SU-DHL-6 (cell line): ENCODE measurements at regions not wholly inside any gene's neighbourhood (a gene's known extent, or its start where the extent isn't known, plus 50 kb on each side); places are given as distances from the start of the nearest gene placed in this dataset.

Experiments used
- H2AFZ ChIP-seq: fragments of 200-600 bp; sonication (generic); 2 replicates; pipeline ENCODE4 v1.6.1; 2014; ENCODE audit warnings: low read depth, mild to moderate bottlenecking, moderate library complexity, mixed read lengths, antibody characterized with exemption, low read length; ENCODE audit not compliant: severe bottlenecking
- H3F3A ChIP-seq: fragments of 200-600 bp; shearing (Covaris generic); 2 replicates; pipeline ENCODE4 v1.6.0; 2016; ENCODE audit warnings: antibody characterized with exemption, mild to moderate bottlenecking; ENCODE audit not compliant: insufficient read depth
- H3K27ac ChIP-seq: fragments of 200-600 bp; sonication (generic); 2 replicates; pipeline ENCODE4 v1.5.1; 2016; ENCODE audit warnings: low read depth, mild to moderate bottlenecking, low read length, moderate library complexity, mixed read lengths
- H3K27me3 ChIP-seq: fragments of 200-600 bp; sonication (generic), shearing (Covaris generic); 2 replicates; pipeline ENCODE4 v1.6.0; 2014; ENCODE audit warnings: mild to moderate bottlenecking, low read length
- H3K36me3 ChIP-seq: fragments of 200-600 bp; sonication (generic); 2 replicates; pipeline ENCODE4 v1.6.1; 2014; ENCODE audit warnings: mild to moderate bottlenecking, low read length, mixed read lengths
- H3K4me2 ChIP-seq: fragments of 300-600, 200-600 bp; shearing (Covaris generic), sonication (generic); 2 replicates; pipeline ENCODE4 v1.6.0; 2014; ENCODE audit warnings: low read length, low read depth, mild to moderate bottlenecking; ENCODE audit not compliant: poor library complexity, severe bottlenecking
- H3K4me3 ChIP-seq: fragments of 200-600 bp; sonication (generic); 2 replicates; pipeline ENCODE4 v1.5.1; 2014; ENCODE audit warnings: antibody characterized with exemption, low read length, mild to moderate bottlenecking, mixed read lengths; ENCODE audit not compliant: insufficient read depth, poor library complexity, severe bottlenecking
- H3K79me2 ChIP-seq: fragments of 200-600 bp; sonication (generic); 2 replicates; pipeline ENCODE4 v1.6.1; 2014; ENCODE audit warnings: mild to moderate bottlenecking, low read length, moderate library complexity; ENCODE audit not compliant: insufficient read depth
- H3K9ac ChIP-seq: fragments of 200-600 bp; sonication (generic); 2 replicates; pipeline ENCODE4 v1.7.0; 2014; ENCODE audit warnings: mild to moderate bottlenecking, low read length
- H3K9me2 ChIP-seq: fragments of 200-600 bp; sonication (generic); replicated peaks from 2 replicates; pipeline ENCODE4 v1.6.1; 2014; ENCODE audit warnings: low read length; ENCODE audit not compliant: insufficient read depth
- H3K9me3 ChIP-seq: fragments of 200-600 bp; sonication (generic); 2 replicates; pipeline ENCODE4 v1.6.1; 2014; ENCODE audit warnings: low read length, mixed read lengths; ENCODE audit not compliant: insufficient read depth
- H4K20me1 ChIP-seq: fragments of 200-600 bp; sonication (generic); 2 replicates; pipeline ENCODE4 v1.6.1; 2014; ENCODE audit warnings: low read depth, mild to moderate bottlenecking, antibody characterized with exemption, low read length, moderate library complexity, mixed read lengths
- CTCF ChIP-seq: fragments of 200-600 bp; sonication (generic); IDR thresholded peaks from one replicate; pipeline ENCODE4 v1.5.1; 2017; ENCODE audit warnings: antibody characterized with exemption, mild to moderate bottlenecking, low read length, moderate library complexity; ENCODE audit not compliant: insufficient read depth, poor library complexity, severe bottlenecking
- EZH2phosphoT487 ChIP-seq: fragments of 200-600 bp; sonication (generic), shearing (Covaris generic); conservative IDR thresholded peaks from 2 replicates; pipeline ENCODE4 v1.6.1; 2018; ENCODE audit warnings: mild to moderate bottlenecking, antibody characterized with exemption, low read length, moderate library complexity, mixed read lengths

- Histone ChIP-seq H2AFZ (no peak overlapping the region), H3K27ac (no peak overlapping the region), H3K36me3 (no peaks in the 10 kb centered on the region), H4K20me1 (no peaks in the 10 kb centered on the region), H3K9ac (no peak overlapping the region), H3K4me2 (no peak overlapping the region), H3F3A (no peaks in the 10 kb centered on the region), H3K27me3 (no peaks in the 10 kb centered on the region), H3K79me2 (no peaks in the 10 kb centered on the region), H3K4me3 (no peak overlapping the region), H3K9me2 (no peaks in the 10 kb centered on the region), H3K9me3 (no peaks in the 10 kb centered on the region)
- TF ChIP-seq CTCF (no peak), EZH2phosphoT487 (no peak)
Observed at GRCh38 chr10:78346721-78347120, 313.1 kb downstream of the RPS24 start.

GRCh38 chr10:78348411-78349164, 314.9 kb downstream of the RPS24 start:
- no peak overlapping the region for H2AFZ ChIP-seq
- H3K4me2 ChIP-seq, result no peak overlapping the region
- TF ChIP-seq CTCF, result no peak
- no peak for TF ChIP-seq EZH2phosphoT487
- no peak overlapping the region for H3K27ac ChIP-seq
- H3K79me2 ChIP-seq, result no peaks in the 10 kb centered on the region
- no peaks in the 10 kb centered on the region for H3F3A ChIP-seq
- H3K9me3 ChIP-seq, result no peaks in the 10 kb centered on the region
- H3K9ac ChIP-seq, result no peak overlapping the region
- no peaks in the 10 kb centered on the region for H3K9me2 ChIP-seq
- H3K27me3 ChIP-seq, result no peaks in the 10 kb centered on the region
- H3K4me3 ChIP-seq, result no peak overlapping the region
- no peaks in the 10 kb centered on the region for H3K36me3 ChIP-seq
- H4K20me1 ChIP-seq, result no peaks in the 10 kb centered on the region

GRCh38 chr10:78349165-78349516, 315.5 kb downstream of the RPS24 start:
- Histone ChIP-seq H4K20me1 (no peaks in the 10 kb centered on the region), H3K4me2 (no peak overlapping the region), H3K36me3 (no peaks in the 10 kb centered on the region), H3K27me3 (no peaks in the 10 kb centered on the region), H3K9me2 (no peaks in the 10 kb centered on the region), H2AFZ (no peak overlapping the region), H3K79me2 (no peaks in the 10 kb centered on the region), H3K9me3 (no peaks in the 10 kb centered on the region), H3K27ac (no peak overlapping the region), H3K9ac (no peak overlapping the region), H3K4me3 (no peak overlapping the region), H3F3A (no peaks in the 10 kb centered on the region)
- no peak for TF ChIP-seq EZH2phosphoT487
- no peak for TF ChIP-seq CTCF
